ENCODE measurements at regions not wholly inside any gene's neighbourhood (a gene's known extent, or its start where the extent isn't known, plus 50 kb on each side); places are given as distances from the start of the nearest gene placed in this dataset.
A peak's percentile ranks its signal among the peaks of the same experiment; 100 is the strongest.

DNA sequence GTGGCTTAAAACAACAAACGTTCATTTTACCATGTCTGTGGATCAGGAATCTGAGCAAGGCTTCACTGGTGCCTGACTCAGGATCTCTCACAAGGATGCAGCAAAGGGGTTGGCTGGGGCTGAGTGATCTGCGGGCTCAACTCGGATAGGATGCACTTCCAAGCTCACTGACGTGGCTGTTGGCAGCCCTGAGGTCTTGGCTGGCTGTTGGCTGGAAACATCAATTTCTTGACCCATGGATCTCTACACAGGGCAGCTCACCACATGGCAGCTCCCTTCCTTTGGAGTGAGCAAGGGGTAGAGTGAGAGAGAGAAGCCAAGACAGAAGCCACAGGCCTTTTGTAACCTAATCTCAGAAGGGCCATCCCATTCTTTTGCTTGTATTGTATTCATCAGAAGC lies 202.1 kb downstream of the NXNL2 start:
- DNase-seq, result no peak

DNA sequence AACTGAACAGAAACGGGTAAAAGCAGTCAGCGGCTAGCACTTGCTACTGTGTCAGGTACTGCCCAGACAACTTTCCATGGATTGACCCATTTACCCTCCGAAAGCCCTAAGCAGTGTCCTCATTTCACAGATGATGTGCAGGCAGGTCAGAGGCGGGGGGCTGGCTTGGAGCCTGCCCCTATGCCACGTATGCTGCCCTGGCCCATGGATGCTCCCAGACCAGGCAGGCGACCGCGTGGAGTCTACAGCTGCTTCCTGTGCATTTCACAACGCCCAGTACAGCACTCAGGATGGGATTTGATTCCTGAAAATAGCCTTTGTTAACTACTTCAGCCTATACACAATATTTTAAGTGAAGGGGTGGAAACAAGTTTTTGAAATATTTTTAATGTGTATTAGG lies 202.9 kb downstream of the NXNL2 start:
- no peak for DNase-seq

DNA sequence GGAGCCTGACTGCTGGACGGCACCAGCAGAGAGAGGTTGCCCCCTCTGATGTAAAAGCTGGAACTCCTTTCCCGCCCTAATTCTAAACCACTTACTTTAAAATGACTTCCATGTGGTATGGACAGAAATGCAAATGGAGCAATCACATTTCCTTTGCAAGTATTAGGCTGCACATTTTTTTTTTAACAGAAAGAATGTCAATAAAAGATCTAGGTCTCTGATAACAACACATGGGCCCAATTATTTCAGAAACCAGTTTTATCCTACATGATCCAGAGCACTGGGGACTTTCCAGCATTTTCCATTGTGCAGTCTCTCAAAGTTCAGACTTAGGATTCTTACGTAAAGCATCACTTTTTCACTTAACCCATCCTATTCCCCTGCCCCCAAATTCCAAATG lies 203.7 kb downstream of the NXNL2 start:
- no peak for DNase-seq

DNA sequence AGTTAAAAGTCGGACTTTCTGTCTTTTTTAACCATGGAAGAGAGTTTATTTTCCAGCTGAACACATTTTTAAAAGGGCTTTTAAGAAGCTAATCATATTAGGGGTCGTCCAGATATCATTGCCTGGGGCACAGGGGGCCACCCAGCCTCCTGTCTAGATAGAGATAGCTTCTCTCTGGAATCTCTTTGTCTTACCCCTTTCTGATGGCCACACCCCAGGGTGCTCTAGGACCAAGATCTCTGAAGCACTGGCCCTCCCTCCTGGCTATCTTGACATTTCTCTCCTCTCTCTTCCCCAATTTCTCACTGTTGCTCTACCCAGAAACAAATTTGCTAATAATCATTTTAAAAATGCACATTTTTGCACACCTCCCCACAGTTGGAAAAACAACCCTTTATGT lies 204.4 kb downstream of the NXNL2 start:
- no peak for DNase-seq

DNA sequence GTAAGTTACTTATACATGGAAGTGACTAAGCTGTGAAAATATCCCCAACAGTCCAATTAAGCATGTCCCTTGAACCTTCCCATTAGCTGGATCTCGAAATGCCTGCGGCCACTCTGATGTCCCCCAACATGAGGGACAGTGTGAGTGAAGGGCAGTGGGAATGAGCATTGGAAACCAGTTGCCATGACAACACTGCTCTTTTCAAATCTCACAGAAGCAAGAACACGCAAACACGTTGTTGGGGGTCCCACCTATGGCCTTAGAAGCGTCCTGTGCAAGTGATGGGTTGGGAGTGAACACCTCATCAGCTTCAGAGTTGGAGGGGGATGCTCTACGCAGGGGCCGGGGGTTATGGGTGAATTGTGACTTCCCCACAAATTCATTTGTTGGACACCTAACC lies 205.9 kb downstream of the NXNL2 start:
- DNase-seq, result no peak

DNA sequence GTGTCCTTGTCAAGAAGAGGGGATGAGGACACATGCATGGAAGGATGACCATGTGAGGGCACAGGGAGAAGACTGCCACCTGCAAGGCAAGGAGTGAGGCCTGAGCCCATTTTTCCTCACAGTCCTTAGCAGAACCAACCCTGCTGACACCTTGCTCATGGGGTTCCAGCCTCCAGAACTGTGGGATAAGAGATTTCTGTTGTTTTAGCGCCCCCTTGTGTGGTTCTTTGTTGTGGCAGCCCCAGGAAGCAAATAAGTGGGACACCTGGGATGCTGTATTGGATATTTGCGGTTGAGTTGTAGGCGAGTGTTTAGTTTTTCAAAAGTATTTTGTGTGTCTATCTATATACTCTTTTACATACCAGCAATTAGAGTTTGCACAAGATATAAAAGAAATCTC lies 206.4 kb downstream of the NXNL2 start:
- peak; percentile 6 for DNase-seq

DNA sequence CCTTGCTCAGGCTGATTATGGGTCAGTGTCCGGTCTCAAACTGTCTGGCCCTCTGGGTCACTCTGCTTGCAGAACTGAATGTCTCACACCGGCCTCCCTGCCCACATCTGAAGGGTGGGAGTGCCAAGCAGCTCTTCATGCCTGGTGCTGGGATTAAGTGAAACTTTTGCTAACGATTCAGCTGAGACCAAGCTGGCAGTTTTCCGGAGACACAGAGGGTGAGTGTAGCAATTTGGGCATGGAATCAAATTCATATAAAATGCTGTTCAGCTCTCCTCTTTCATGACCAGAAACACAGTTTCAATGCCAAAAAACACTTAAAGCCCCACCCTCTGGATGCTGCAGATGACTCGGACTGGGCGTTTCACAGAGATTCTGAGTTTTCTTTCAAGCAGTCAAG lies 207.5 kb downstream of the NXNL2 start:
- no peak for DNase-seq

DNA sequence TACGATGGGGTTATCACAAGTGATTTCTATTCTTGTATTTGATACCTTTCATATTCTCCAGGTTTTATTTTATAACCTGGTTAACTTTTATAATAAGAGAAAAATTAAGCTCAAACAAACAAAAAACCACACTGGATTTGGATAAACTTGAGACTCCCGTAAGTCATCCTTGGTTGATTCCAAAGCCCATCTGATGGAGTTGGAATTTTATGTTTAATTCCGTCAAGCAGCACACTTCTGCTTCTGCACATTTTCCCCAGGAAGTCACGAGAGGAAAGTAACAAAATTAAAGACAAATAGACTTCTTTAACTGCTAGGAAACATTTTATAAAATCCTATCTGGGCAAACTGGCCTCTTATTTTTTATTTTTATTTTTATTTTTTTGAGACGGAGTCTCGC lies 207.9 kb downstream of the NXNL2 start:
- no peak for DNase-seq

DNA sequence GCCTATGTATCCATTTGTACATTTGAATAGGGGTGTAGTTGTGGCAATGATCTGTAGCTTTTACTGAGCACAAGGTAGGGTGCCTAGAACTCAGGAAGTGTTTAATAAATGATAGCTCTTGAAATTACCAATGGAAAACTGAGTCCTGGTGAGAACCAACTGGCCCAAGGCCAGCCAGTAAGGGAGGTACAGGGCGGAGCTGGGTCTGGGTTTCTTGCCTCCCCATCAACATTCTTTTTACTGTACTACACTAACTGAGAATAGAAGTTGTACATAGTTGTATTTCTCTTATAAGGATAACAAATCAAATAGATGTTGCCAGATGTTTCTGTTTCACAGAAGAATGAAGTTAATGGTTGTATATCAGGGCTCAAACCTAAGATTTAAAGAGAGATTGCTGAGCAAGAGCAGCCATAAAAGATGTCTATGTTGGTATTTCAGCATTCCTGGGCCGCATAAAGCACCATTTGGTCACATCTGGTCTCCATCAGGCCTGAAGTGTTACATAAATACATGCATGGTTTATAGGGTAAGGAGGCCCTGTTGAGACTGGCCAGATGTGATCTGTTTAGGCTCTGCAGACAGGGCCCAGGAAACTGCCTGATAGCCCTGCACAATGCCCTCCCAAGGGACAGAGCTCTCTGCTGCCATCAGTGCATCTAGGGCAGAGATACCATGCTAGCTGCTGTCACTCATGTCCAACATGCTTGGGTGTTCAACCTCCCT lies 210.5 kb downstream of the NXNL2 start:
- DNase-seq, result no peak

DNA sequence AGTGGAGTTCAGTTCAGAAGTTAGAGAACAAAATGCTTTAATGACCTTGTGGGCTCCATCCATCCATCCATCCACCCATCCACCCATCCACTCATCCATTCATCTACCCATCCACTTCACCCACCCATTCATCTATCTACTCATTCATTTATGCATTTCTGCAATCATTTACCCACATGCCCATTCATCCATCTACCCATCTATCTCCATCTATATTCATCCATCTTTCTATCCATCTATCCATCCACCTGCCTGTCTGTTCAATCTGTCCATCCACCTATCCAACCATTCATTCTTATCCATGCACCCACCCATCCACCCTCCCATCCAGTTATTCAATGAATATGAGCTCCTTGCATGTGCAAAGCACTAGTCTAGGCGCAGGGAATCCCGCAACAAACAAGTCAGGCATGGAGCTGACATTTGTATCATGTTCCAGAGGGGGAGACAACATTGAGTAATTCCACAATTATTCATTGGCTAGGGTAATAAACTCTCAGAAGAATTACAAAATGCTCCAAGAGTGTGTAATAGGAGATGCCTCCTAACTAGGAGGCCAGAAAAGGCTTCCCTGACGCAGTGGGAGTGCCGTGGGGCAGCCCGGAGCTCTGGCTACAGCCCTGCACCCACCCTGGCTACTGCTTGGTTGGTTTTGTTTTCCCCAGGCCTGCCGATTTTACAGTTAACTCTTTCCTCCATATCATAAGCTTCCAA lies 211.2 kb downstream of the NXNL2 start:
- DNase-seq, result no peak

DNA sequence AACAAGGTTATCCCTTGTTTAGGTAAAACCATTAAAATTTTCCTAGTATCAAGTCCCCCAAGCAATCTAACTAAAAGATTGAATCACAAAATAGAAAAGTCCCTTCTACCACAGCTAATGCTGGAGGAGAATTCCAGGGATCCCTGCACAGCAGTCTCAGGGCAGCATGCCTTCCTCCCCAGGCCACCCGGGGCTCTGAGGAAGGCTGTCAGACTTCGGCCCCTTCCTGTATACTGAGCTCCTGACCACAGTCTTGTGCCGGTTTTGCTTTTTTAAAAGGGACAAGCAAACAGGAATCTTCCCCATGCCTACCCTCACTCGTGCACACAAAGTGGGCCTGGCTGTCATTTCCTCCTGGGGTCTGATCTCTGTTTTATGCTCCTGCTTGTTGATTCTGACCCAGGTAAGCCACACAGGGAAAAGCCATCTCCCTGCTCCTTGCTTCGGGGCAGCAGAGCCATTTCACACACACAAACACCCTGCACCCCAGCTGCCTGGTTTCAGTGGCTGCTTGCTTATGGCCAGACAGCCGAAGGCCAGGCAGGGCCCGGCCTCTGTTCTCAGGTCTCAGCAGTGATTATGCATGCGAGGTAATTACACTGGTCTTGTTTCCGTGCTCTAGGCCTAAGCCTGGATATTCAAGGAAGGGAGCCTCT lies 211.9 kb downstream of the NXNL2 start:
- DNase-seq, result no peak

DNA sequence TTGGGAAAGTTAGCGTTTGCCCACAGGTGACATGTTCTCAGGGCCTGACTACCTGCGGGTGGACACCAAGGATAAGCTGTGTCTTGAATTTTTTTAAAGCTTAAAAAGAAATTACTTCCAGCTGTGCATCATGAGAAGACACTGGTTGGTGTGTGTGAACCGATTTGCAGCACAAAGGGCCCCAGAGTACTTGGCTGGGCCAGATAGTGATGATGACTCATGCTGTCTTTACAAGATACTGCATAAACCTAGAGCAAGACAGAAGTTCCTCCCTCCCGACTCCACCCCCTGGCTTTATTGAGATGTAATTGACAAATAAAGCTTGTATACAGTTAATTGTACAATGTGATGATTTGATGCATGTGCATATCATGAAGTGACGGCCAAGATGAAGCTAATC lies 212.8 kb downstream of the NXNL2 start:
- no peak for DNase-seq

DNA sequence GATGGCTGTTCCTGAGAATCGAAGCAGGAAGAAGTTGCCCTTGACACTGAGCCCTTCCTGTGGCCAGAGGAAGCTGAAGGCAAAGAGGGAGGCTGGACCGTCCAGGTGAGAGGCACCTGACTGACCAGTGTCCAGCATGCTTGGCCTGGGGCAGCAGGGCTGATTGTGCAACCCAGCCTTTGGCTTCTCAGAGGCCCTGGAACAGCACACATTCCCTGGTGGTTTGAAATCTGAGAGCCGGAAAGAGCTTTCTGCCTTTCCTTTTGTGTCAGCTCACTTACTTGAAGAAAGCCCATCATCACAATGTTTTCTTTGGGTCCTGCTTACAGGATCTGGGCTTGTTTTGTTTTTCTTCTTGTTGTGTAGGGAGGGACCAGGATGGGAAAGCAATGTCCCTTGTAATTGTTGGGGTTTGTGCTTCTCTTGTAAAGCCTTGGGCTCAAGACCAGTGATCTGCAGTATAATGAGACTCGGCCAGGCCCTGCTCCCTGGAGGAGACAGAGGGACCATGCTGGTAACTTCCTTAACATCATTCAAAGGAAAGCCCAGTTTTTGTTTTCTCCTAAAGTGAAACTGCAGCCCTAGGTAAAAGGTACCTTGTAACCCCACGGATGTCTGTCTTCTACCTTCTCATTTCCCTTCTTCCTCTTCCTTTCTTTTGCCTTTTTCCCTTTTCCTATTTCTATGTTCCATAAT lies 213.7 kb downstream of the NXNL2 start:
- no peak for DNase-seq

DNA sequence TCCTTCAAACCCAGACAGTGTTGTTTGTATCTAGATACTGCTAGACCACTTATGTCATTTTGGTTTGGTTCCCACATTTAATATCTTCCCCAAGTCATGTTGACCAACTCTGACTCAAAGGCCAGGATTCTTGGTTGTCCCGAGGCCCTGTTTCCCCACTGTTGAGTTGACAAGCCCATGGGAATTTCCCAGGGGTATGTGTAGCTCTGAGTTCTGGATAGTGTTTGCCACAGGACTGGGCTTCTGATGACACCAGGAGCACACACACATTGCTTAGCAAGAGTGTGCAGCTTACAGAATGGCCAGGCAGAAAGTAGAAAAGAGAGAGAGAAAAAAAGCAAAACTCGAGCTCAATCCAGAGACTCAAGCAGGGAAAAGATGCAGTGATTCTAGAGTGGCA lies 214.4 kb downstream of the NXNL2 start:
- DNase-seq, result no peak

DNA sequence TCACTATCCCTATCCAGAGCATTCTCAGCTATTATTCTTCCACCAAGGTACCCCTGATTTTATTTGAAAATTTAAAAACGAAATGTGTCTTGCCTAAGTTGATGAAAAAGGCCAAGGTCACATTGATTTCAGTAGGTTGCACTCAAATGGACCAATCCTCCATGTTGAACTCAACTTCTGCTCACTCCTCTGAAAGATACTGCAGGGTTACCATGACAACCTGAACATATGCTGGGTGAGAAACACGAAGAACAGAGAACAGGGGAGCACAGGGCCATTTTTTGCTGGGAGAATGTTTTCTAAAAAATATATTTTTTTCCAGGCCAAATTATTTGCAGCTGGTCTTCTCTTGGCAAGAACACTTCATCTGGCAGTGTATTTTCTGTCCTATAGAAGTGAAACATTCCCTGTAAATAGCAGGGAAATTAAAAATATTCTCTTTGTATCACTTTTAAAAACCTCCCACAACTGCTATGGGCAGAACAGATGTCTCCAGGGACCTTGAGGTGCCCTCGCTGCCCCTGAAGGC lies 215.9 kb downstream of the NXNL2 start:
- DNase-seq, result no peak

DNA sequence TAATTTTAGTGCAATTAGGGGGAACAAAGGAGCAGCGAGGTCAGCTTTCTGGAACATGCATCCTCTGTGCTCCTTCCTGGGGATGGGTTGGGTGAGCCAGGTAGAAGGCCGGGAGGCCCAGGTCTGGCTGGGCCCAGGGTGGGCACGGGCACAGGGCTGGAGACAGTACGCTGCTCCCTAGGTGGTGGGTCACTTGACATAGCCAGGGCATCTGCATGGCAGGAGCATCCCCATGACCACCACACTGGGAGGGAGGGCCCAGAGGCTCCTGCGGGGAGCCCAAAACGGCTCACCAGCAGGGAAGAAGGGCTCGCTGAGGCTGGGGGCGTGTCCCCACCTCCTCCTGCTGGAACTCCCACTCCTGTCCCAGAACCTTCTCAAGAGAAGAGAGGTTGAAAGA lies 216.8 kb downstream of the NXNL2 start:
- DNase-seq, result no peak

DNA sequence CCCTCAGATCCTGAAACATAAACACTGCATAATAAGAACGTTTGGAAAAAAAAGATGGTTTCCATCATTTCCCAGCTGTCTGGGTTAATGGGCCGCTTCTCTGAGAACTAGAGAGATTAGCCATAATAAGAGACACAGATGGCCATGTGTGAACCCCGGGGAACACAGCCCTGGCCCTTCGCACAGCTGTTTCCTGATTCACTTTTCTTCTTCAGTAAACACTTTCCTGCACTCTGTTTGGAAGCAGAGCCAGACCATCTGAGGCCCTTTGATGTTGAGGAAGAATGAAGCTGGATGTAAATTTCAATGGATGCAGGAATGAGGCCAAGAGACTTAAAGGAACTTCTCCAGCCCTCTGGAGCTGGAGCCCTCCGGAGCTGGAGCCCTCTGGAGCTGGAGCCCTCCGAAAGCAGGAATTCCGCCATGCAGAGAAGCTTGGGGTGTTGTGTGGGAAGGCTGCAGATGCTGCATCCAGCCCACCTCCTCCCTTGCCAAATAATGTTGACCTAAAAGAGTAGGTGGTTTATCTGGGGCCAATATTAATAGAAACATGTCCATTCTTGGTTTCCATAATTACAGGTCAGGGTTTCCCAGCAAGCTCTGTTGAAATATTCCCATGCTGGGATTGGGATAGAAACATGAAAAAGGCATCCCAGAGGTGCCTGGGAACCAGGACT lies 218.9 kb downstream of the NXNL2 start:
- no peak for DNase-seq

DNA sequence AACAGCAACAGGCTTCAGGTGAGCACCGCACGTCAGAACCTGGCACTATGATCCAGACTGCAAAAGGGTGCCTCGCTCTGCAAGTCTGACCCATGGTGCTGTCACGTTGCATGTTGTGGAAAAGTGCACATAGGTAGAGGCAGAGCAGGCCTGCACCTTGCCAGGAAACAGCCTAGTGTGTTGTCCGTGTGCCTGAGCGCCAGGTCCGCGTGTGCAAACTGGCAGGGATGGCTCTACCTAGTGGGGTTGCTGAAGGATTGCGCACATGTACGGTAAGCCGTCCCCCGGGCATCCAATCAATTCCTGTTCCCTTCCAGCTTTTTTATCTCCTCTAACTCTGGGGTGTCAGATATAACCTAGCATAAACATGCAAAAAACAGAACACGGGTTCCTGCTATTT lies 219.5 kb downstream of the NXNL2 start:
- DNase-seq, result no peak

DNA sequence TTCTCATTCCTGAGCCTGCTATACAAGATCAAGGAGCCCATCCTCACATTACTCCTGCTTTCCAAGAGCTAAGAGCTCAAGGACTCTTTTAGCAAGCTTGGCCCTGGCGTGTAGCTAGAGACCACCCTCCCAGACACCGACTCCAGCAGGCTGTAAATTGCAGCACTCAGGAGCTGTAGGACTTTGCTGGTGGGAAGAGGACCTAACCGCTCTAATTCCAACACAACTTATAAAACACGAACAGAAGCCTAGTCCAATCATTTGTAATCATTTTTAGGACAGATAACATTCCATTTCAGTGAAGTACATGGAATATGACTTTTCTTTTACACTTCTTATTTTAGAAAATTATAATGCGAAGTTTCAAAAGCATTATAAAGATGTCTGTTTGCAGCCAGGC lies 219.9 kb downstream of the NXNL2 start:
- DNase-seq, result no peak

DNA sequence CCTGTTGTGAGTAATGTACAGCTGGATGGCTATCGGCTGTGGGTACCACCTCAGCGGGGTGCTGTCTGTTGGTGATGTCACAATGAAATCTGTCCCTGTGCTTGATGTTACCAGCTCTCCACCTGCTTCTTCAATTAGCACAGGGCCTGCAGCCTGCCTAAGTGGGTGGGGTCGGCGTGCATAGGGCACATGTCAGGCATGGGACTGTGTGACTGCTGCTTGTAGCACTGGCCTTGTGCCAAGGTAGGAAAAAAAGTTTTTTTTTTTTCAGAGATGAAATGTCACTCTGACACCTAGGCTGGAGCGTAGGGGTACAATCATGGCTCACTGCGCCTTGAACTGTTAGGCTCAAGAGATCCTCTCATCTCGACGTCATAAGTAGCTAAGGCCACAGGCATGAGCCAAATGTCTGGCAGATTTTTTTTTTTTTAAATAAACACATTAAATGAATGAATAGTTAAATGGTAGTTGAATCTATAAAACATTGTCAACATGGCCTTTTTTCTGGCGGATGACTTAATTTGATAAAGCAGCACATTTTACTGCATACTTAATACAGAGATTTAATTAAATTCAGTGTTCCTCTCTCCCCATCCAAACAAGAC lies 222.5 kb downstream of the NXNL2 start:
- DNase-seq, result no peak

DNA sequence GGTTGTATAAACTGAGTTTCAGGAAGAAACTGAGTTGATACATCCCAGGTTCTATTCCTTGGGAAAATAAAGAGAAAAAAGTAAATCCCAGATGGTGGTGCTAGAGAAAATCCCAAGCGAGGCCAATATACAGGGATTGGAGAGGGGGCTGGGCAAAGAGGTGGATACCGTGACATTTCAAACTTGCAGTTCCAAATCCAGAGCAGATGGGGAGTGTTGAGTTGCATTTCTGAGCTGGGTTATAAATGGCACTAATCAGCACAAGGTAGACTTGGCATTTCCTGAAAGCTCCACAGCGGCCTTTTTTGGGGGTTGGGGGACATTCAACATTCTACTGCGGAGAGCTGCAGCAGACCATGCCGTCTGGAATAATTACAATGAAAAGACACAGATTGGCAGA lies 224.4 kb downstream of the NXNL2 start:
- no peak for DNase-seq

DNA sequence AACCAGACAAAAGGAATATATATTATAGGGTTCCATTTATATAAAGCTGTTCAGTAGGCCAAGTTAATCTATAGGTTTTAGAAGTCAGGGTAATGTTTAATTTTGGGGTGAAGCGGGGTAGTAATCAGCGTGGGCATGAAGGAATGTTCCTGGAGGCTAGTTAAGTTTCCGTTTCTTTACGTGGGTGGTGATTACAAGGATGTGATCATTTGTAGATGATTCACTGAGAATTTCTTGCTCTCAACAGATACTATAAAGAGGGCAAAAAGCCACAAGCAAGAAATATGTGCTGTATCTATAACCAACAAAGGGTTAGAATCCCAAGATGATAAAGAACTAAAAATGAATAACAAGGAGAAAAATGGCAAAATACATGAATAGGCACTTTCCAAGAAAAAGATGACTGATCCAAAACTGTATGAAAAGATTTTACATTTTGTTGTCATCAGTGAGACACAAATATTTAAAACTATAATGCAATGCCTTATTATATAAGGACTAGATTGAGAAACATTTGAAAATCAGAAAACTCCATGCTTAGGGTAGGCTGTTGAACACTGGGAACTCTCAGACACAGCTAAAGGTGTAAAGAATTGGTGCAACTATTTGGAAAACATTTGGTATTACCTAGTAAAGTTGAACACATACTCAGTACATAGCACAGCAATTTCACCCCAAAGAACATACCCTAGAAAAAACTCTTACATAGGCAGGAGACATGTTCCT lies 224.3 kb upstream of the S1PR3 start:
- DNase-seq, result no peak

Data from stimulated activated CD4-positive, alpha-beta T cell treated with anti-CD3 and anti-CD28 coated beads, Interleukin-1b, Interleukin-23, amount 100 ng/mL, for 48 hours (primary cell).